H9 (cell line): ENCODE measurements at regions not wholly inside any gene's neighbourhood (a gene's known extent, or its start where the extent isn't known, plus 50 kb on each side); places are given as distances from the start of the nearest gene placed in this dataset.

Experiments used
- DNase-seq: peaks from one replicate; pipeline ENCODE4 v3.0.0-alpha.2; 2017
- H2AFZ ChIP-seq: one replicate; pipeline ENCODE4 v1.6.1; 2013; ENCODE audit warnings: mild to moderate bottlenecking, low read length, control low read depth, moderate library complexity
- H2AK5ac ChIP-seq: 2 replicates; pipeline ENCODE4 v1.6.1; 2013; ENCODE audit warnings: low read length, control low read depth, mixed read lengths; ENCODE audit not compliant: insufficient read length
- H2BK120ac ChIP-seq: one replicate; pipeline ENCODE4 v1.6.1; 2013; ENCODE audit warnings: low read depth, mild to moderate bottlenecking, low read length, control low read depth, inconsistent platforms; ENCODE audit not compliant: poor library complexity, severe bottlenecking
- H2BK12ac ChIP-seq: 2 replicates; pipeline ENCODE4 v1.6.1; 2013; ENCODE audit warnings: low read length, control low read depth, mixed read lengths, low read depth; ENCODE audit not compliant: insufficient read length
- H2BK15ac ChIP-seq: 2 replicates; pipeline ENCODE4 v1.6.1; 2013; ENCODE audit warnings: low read depth, low read length, control low read depth
- H2BK20ac ChIP-seq: one replicate; pipeline ENCODE4 v1.6.1; 2013; ENCODE audit warnings: low read depth, mild to moderate bottlenecking, low read length, control low read depth, inconsistent platforms; ENCODE audit not compliant: poor library complexity, severe bottlenecking
- H2BK5ac ChIP-seq: 2 replicates; pipeline ENCODE4 v1.6.1; 2013; ENCODE audit warnings: low read length, control low read depth, mixed read lengths; ENCODE audit not compliant: insufficient read length
- H3K14ac ChIP-seq: 2 replicates; pipeline ENCODE4 v1.6.1; 2013; ENCODE audit warnings: low read length, control low read depth; ENCODE audit not compliant: insufficient read depth
- H3K18ac ChIP-seq: 2 replicates; pipeline ENCODE4 v1.6.1; 2013; ENCODE audit warnings: low read depth, mild to moderate bottlenecking, mixed read lengths, low read length, control low read depth; ENCODE audit not compliant: insufficient read length
- H3K23ac ChIP-seq: 2 replicates; pipeline ENCODE4 v1.6.1; 2013; ENCODE audit warnings: low read length, control low read depth, mixed read lengths, low read depth; ENCODE audit not compliant: insufficient read length
- H3K23me2 ChIP-seq: 2 replicates; pipeline ENCODE4 v1.6.1; 2013; ENCODE audit warnings: low read depth, mild to moderate bottlenecking, mixed read lengths, low read length, control low read depth; ENCODE audit not compliant: insufficient read length, poor library complexity, severe bottlenecking
- H3K27ac ChIP-seq: 2 replicates; pipeline ENCODE4 v1.5.1; 2013; ENCODE audit warnings: low read length, control low read depth, mixed read lengths, low read depth; ENCODE audit not compliant: insufficient read length
- H3K27me3 ChIP-seq: 2 replicates; pipeline ENCODE4 v1.6.1; 2013; ENCODE audit warnings: low read length, control low read depth, inconsistent platforms; ENCODE audit not compliant: insufficient read depth
- H3K4ac ChIP-seq: 2 replicates; pipeline ENCODE4 v1.6.1; 2013; ENCODE audit warnings: low read depth, mild to moderate bottlenecking, control low read depth, inconsistent platforms, low read length, moderate library complexity
- H3K4me1 ChIP-seq: 2 replicates; pipeline ENCODE4 v1.6.1; 2013; ENCODE audit warnings: low read length, control low read depth, inconsistent platforms; ENCODE audit not compliant: insufficient read depth
- H3K4me2 ChIP-seq: 2 replicates; pipeline ENCODE4 v1.6.1; 2013; ENCODE audit warnings: low read length, control low read depth, mixed read lengths; ENCODE audit not compliant: insufficient read length, insufficient read depth
- H3K56ac ChIP-seq: 2 replicates; pipeline ENCODE4 v1.6.1; 2013; ENCODE audit warnings: low read depth, mild to moderate bottlenecking, mixed read lengths, low read length, control low read depth; ENCODE audit not compliant: insufficient read length
- H3K79me1 ChIP-seq: 2 replicates; pipeline ENCODE4 v1.6.1; 2013; ENCODE audit warnings: low read depth, mild to moderate bottlenecking, moderate library complexity, low read length, control low read depth, inconsistent platforms; ENCODE audit not compliant: insufficient read depth, poor library complexity, severe bottlenecking
- H3K79me2 ChIP-seq: 2 replicates; pipeline ENCODE4 v1.6.1; 2013; ENCODE audit warnings: low read length, control low read depth, inconsistent platforms; ENCODE audit not compliant: insufficient read depth
- H3K9ac ChIP-seq: 2 replicates; pipeline ENCODE4 v1.6.1; 2013; ENCODE audit warnings: low read length, control low read depth, mixed read lengths; ENCODE audit not compliant: insufficient read length; ENCODE audit errors: extremely low read depth
- H3K9me3 ChIP-seq: one replicate; pipeline ENCODE4 v1.6.1; 2013; ENCODE audit warnings: low read depth, low read length, inconsistent platforms; ENCODE audit not compliant: control insufficient read depth
- H3T11ph ChIP-seq: one replicate; pipeline ENCODE4 v1.6.1; 2013; ENCODE audit warnings: mild to moderate bottlenecking, low read length, control low read depth, inconsistent platforms
- H4K20me1 ChIP-seq: one replicate; pipeline ENCODE4 v1.6.1; 2013; ENCODE audit not compliant: control insufficient read depth, insufficient read length, insufficient read depth
- H4K5ac ChIP-seq: 2 replicates; pipeline ENCODE4 v1.6.1; 2013; ENCODE audit warnings: low read depth, mild to moderate bottlenecking, mixed read lengths, low read length, control low read depth; ENCODE audit not compliant: insufficient read length
- H4K8ac ChIP-seq: replicated peaks from 2 replicates; pipeline ENCODE4 v1.6.1; 2013; ENCODE audit warnings: low read length, control low read depth, mixed read lengths, low read depth; ENCODE audit not compliant: insufficient read length
- H4K91ac ChIP-seq: 2 replicates; pipeline ENCODE4 v1.6.1; 2013; ENCODE audit warnings: low read depth, mild to moderate bottlenecking, moderate library complexity, mixed read lengths, low read length, control low read depth; ENCODE audit not compliant: insufficient read length
- H3K27ac Mint-ChIP-seq, 3 experiments: 2 replicates in 2 of 3; 3 replicates in 1 of 3; pipeline ENCODE4 v1.8.0; 2020 to 2021; ENCODE audit warnings: mixed read lengths in 3 of 3, mild to moderate bottlenecking in 1 of 3, moderate library complexity in 1 of 3
- H3K27me3 Mint-ChIP-seq: 2 replicates; pipeline ENCODE4 v1.8.0; 2021; ENCODE audit warnings: low read depth, mild to moderate bottlenecking, moderate library complexity, mixed read lengths
- H3K36me3 Mint-ChIP-seq, 3 experiments: 2 replicates in 2 of 3; 3 replicates in 1 of 3; pipeline ENCODE4 v1.8.0; 2020 to 2021; ENCODE audit warnings: low read depth in 3 of 3, mixed read lengths in 3 of 3; ENCODE audit not compliant: insufficient read depth in 1 of 3
- H3K4me1 Mint-ChIP-seq, 2 experiments: 2 replicates each; pipeline ENCODE4 v1.8.0; 2020; ENCODE audit warnings: mixed read lengths in 2 of 2
- H3K4me3 Mint-ChIP-seq, 2 experiments: 2 replicates in 1 of 2; 3 replicates in 1 of 2; pipeline ENCODE4 v1.8.0; 2020 to 2021; ENCODE audit warnings: mild to moderate bottlenecking in 2 of 2, mixed read lengths in 2 of 2, moderate library complexity in 1 of 2
- H3K9me3 Mint-ChIP-seq, 2 experiments: 2 replicates in 1 of 2; 3 replicates in 1 of 2; pipeline ENCODE4 v1.8.0; 2020; ENCODE audit warnings: mild to moderate bottlenecking in 2 of 2, mixed read lengths in 2 of 2, moderate library complexity in 1 of 2
- CTCF ChIP-seq: fragments of 200-600 bp; sonication (generic); conservative IDR thresholded peaks from 3 replicates; pipeline ENCODE4 v1.8.0; 2021; ENCODE audit warnings: antibody characterized with exemption, mild to moderate bottlenecking
- WGBS: extraction: QIAGEN DNeasy Blood & Tissue Kit; methylation state at CpG from one replicate; pipeline ENCODE4 v1.1.7; 2013; ENCODE audit warnings: missing lambda C conversion rate, low lambda C conversion rate, mixed read lengths; ENCODE audit not compliant: insufficient read length; ENCODE audit errors: extremely low coverage; 5-methylcytosine and 5-hydroxymethylcytosine counted together

DNA sequence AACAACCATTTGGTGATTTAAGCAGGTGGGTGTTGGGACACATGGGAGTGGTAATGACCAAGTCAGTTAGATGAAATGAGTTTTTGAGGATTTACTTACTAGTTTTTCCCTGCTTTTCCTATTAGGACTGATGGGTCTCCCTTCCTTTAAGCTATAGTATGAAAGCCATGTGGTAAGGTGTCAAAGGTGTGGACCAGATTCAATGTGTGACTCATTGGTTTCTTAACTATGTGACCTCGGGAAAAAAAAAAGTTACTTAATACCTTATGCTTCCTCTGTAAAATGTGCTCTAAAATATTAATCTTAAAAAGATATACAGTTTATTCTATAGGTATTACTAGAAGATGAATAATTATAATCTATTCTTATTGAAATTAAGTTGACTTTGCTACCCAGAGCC is 93.7 kb downstream of the DUSP10 start:
- no CpG with 5 or more reads among the region's 1 CpG for WGBS
- Histone ChIP-seq H2BK20ac (no peak overlapping the region), H4K91ac (no peak overlapping the region), H3K9me3 (no peaks in the 10 kb centered on the region), H3K23me2 (no peaks in the 10 kb centered on the region), H3K27me3 (no peaks in the 10 kb centered on the region), H3K27ac (no peak overlapping the region), H2AFZ (no peak overlapping the region), H3K4ac (no peak overlapping the region), H3K23ac (no peak overlapping the region), H3K79me2 (no peaks in the 10 kb centered on the region), H2BK15ac (no peak overlapping the region), H4K8ac (no peak overlapping the region), H3K79me1 (no peaks in the 10 kb centered on the region), H3K4me1 (no peaks in the 10 kb centered on the region), H2BK120ac (no peak overlapping the region), H2BK5ac (no peak overlapping the region), H3K14ac (no peak overlapping the region), H3K4me2 (no peak overlapping the region), H4K5ac (no peak overlapping the region), H2AK5ac (no peak overlapping the region), H4K20me1 (no peaks in the 10 kb centered on the region), H3T11ph (no peak overlapping the region), H3K18ac (no peak overlapping the region), H2BK12ac (no peak overlapping the region), H3K9ac (no peak overlapping the region), H3K56ac (no peak overlapping the region)
- Mint-ChIP-seq H3K36me3 (no peaks in the 10 kb centered on the region), H3K9me3 (no peaks in the 10 kb centered on the region), H3K4me1 (peaks cover 8 to 17% of the 10 kb centered on the region in 2 experiments), H3K27me3 (no peaks in the 10 kb centered on the region), H3K4me3 (no peak overlapping the region), H3K27ac (no peak overlapping the region)
- no peak for TF ChIP-seq CTCF
- no peak for DNase-seq
